ENCODE measurements at regions not wholly inside any gene's neighbourhood (a gene's known extent, or its start where the extent isn't known, plus 50 kb on each side); places are given as distances from the start of the nearest gene placed in this dataset.

- 91% methylated on average over 2 of the region's 2 CpGs; no CpG with 5 or more reads in 1 of the 2 experiments for WGBS, 2 experiments (ENCODE audit: extremely low coverage in 1 of 2, insufficient coverage in 1 of 2, insufficient read length in 1 of 2, insufficient replicate concordance in 2 of 2, low coverage in 1 of 2, low lambda C conversion rate in 2 of 2, missing lambda C conversion rate in 1 of 2)
- no peak overlapping the region for H3K23ac ChIP-seq (ENCODE audit: insufficient read length)
- no peak overlapping the region for H3K4me2 ChIP-seq (ENCODE audit: insufficient read depth in 1 of 2, low read depth in 2 of 2, low read length in 2 of 2)
- no peak overlapping the region for H3K56ac ChIP-seq (replicated peaks; ENCODE audit: insufficient read length, low read depth, low read length)
- no peak overlapping the region for H2BK5ac ChIP-seq (ENCODE audit: low read depth, low read length)
- FAIRE-seq (no peak), DNase-seq (ENCODE audit: low read depth in 1 of 2, low spot score in 2 of 2) (no peak)
- CTCF ChIA-PET (ENCODE audit: partially characterized antibody) = interaction anchor here (1.0 kb wide), 1 partner anchor 10 kb away, joined by 3 read pairs; no protein-coding TSS in a partner anchor
- H3K18ac ChIP-seq (ENCODE audit: extremely low read depth, low read length) = no peak overlapping the region
- H2AFZ ChIP-seq (ENCODE audit: low read length) = no peak overlapping the region
- H4K8ac ChIP-seq (ENCODE audit: extremely low read depth, insufficient read depth, low read length) = no peak overlapping the region
- no peak overlapping the region for H2BK12ac ChIP-seq (ENCODE audit: low read depth, low read length)
- H3K36me3 ChIP-seq (ENCODE audit: control insufficient read depth in 2 of 4, insufficient read depth in 4 of 4, low read length in 3 of 4) = no peaks in the 10 kb centered on the region
- H3K9ac ChIP-seq (replicated peaks in 1 of 4; ENCODE audit: extremely low read depth in 1 of 4, low read depth in 3 of 4, low read length in 3 of 4) = no peak overlapping the region
- no peak overlapping the region for H4K5ac ChIP-seq (ENCODE audit: insufficient read length, low read depth, low read length)
- H2BK15ac ChIP-seq (ENCODE audit: low read length) = no peak overlapping the region
- peaks cover under 1 to 5% (median 3%) of the 10 kb centered on the region in 4 experiments; a peak in 5 of 7 replicates for H3K4me1 ChIP-seq (replicated peaks in 1 of 4; ENCODE audit: control insufficient read depth in 3 of 4, insufficient read depth in 4 of 4, low read length in 3 of 4)
- H3K4me3 ChIP-seq (ENCODE audit: extremely low read depth in 1 of 4, insufficient read depth in 2 of 4, low read depth in 3 of 4, low read length in 4 of 4) = no peak overlapping the region
- no peaks in the 10 kb centered on the region for H3K79me1 ChIP-seq (ENCODE audit: low read depth, low read length)
- H3K79me2 ChIP-seq (ENCODE audit: control insufficient read depth in 1 of 2, insufficient read depth in 2 of 2, low read length in 2 of 2) = no peaks in the 10 kb centered on the region
- H2BK20ac ChIP-seq (ENCODE audit: low read length) = no peak overlapping the region
- H3K27ac ChIP-seq (ENCODE audit: low read depth, low read length) = no peak overlapping the region
- no peak overlapping the region for H2BK120ac ChIP-seq (replicated peaks; ENCODE audit: low read depth, low read length)
- H4K91ac ChIP-seq (replicated peaks; ENCODE audit: insufficient read length, low read length) = no peak overlapping the region
- no peak overlapping the region for H2AK5ac ChIP-seq (ENCODE audit: low read depth, low read length)
- no peaks in the 10 kb centered on the region for H3K23me2 ChIP-seq (ENCODE audit: low read depth, low read length)
- no peak overlapping the region for H3K14ac ChIP-seq (ENCODE audit: insufficient read length)
- no peaks in the 10 kb centered on the region for H3K9me3 ChIP-seq (ENCODE audit: insufficient read depth in 2 of 2, low read depth in 1 of 2, low read length in 1 of 2)
- TF ChIP-seq E2F6 (IDR thresholded peaks at IDR 0.05) (no peak), CTCF (IDR thresholded peaks at IDR 0.05; ENCODE audit: control extremely low read depth in 1 of 3, insufficient read depth in 1 of 3, low read depth in 1 of 3, low read length in 3 of 3) (no peak), KDM5A (IDR thresholded peaks at IDR 0.05; ENCODE audit: low read length) (no peak), CBX8 (IDR thresholded peaks at IDR 0.05; ENCODE audit: borderline replicate concordance, low read depth, low read length) (no peak), JUND (IDR thresholded peaks at IDR 0.05; ENCODE audit: low read length) (no peak), SIX5 (IDR thresholded peaks at IDR 0.05; ENCODE audit: low read depth, low read length) (no peak), ATF2 (IDR thresholded peaks at IDR 0.05; ENCODE audit: low read length) (no peak), SRF (IDR thresholded peaks at IDR 0.05; ENCODE audit: low read depth, low read length) (no peak), BACH1 (IDR thresholded peaks at IDR 0.05; ENCODE audit: low read length) (no peak), KDM4A (IDR thresholded peaks at IDR 0.05; ENCODE audit: low read depth, low read length, severe bottlenecking) (no peak)
- H4K20me1 ChIP-seq (replicated peaks in 1 of 2; ENCODE audit: control insufficient read depth in 1 of 2, insufficient read depth in 2 of 2, low read length in 2 of 2) = no peaks in the 10 kb centered on the region
- H3K4ac ChIP-seq (replicated peaks; ENCODE audit: insufficient read length, low read depth, low read length) = no peak overlapping the region
- H3K27me3 ChIP-seq (replicated peaks in 1 of 4; ENCODE audit: control insufficient read depth in 3 of 4, extremely low read depth in 1 of 4, insufficient read depth in 3 of 4, low read length in 3 of 4) = no peaks in the 10 kb centered on the region
- POLR2A ChIA-PET (ENCODE audit: partially characterized antibody) = no interaction called here
These were observed 153.4 kb upstream of the PFN2 start for GRCh38 chr3:150124142-150124541.
